ENCODE measurements at regions not wholly inside any gene's neighbourhood (a gene's known extent, or its start where the extent isn't known, plus 50 kb on each side); places are given as distances from the start of the nearest gene placed in this dataset.

- Mint-ChIP-seq H3K4me3 (ENCODE audit: low read depth) (no peak overlapping the region), H3K27ac (no peak overlapping the region), H3K9me3 (ENCODE audit: low read depth) (no peaks in the 10 kb centered on the region), H3K36me3 (ENCODE audit: insufficient read depth) (no peaks in the 10 kb centered on the region), H3K27me3 (no peaks in the 10 kb centered on the region), H3K4me1 (ENCODE audit: low read depth) (no peaks in the 10 kb centered on the region)
- no peak for DNase-seq (ENCODE audit: low spot score, unreplicated experiment)
- no peak for TF ChIP-seq CTCF (IDR thresholded peaks at IDR 0.05; ENCODE audit: unreplicated experiment)
These were observed 122.1 kb downstream of the SNX18 start for GRCh38 chr5:54639621-54640020.

- no peak for DNase-seq (ENCODE audit: low spot score, unreplicated experiment)
- no peak for TF ChIP-seq CTCF (IDR thresholded peaks at IDR 0.05; ENCODE audit: unreplicated experiment)
- Mint-ChIP-seq H3K4me1 (ENCODE audit: low read depth) (no peaks in the 10 kb centered on the region), H3K36me3 (ENCODE audit: insufficient read depth) (no peaks in the 10 kb centered on the region), H3K4me3 (ENCODE audit: low read depth) (no peak overlapping the region), H3K9me3 (ENCODE audit: low read depth) (no peaks in the 10 kb centered on the region), H3K27ac (no peak overlapping the region), H3K27me3 (no peaks in the 10 kb centered on the region)
These were observed 120.5 kb downstream of the SNX18 start for GRCh38 chr5:54638106-54638505.

GRCh38 chr5:54637654-54638053 lies 120.1 kb downstream of the SNX18 start:
- no peak for DNase-seq (ENCODE audit: low spot score, unreplicated experiment)
- H3K4me1 Mint-ChIP-seq (ENCODE audit: low read depth), result no peaks in the 10 kb centered on the region
- H3K36me3 Mint-ChIP-seq (ENCODE audit: insufficient read depth), result no peaks in the 10 kb centered on the region
- H3K27me3 Mint-ChIP-seq, result no peaks in the 10 kb centered on the region
- TF ChIP-seq CTCF (IDR thresholded peaks at IDR 0.05; ENCODE audit: unreplicated experiment), result no peak
- no peaks in the 10 kb centered on the region for H3K9me3 Mint-ChIP-seq (ENCODE audit: low read depth)
- H3K27ac Mint-ChIP-seq, result no peak overlapping the region
- no peak overlapping the region for H3K4me3 Mint-ChIP-seq (ENCODE audit: low read depth)

GRCh38 chr5:54634089-54634488 lies 116.5 kb downstream of the SNX18 start:
- Mint-ChIP-seq H3K27me3 (no peaks in the 10 kb centered on the region), H3K4me1 (ENCODE audit: low read depth) (no peaks in the 10 kb centered on the region), H3K4me3 (ENCODE audit: low read depth) (no peak overlapping the region), H3K27ac (no peak overlapping the region), H3K9me3 (ENCODE audit: low read depth) (no peaks in the 10 kb centered on the region), H3K36me3 (ENCODE audit: insufficient read depth) (peaks cover 1% of the 10 kb centered on the region)
- no peak for DNase-seq (ENCODE audit: low spot score, unreplicated experiment)
- TF ChIP-seq CTCF (IDR thresholded peaks at IDR 0.05; ENCODE audit: unreplicated experiment), result no peak

- Mint-ChIP-seq H3K27me3 (no peaks in the 10 kb centered on the region), H3K4me3 (ENCODE audit: low read depth) (no peak overlapping the region), H3K4me1 (ENCODE audit: low read depth) (peaks cover 11% of the 10 kb centered on the region), H3K36me3 (ENCODE audit: insufficient read depth) (peaks cover 1% of the 10 kb centered on the region), H3K27ac (no peak overlapping the region), H3K9me3 (ENCODE audit: low read depth) (no peaks in the 10 kb centered on the region)
- no peak for DNase-seq (ENCODE audit: low spot score, unreplicated experiment)
- no peak for TF ChIP-seq CTCF (IDR thresholded peaks at IDR 0.05; ENCODE audit: unreplicated experiment)
These were observed 114.7 kb downstream of the SNX18 start for GRCh38 chr5:54632131-54632701.
